Esophagus squamous epithelium (tissue), 5 donors: ENCODE measurements at regions not wholly inside any gene's neighbourhood (a gene's known extent, or its start where the extent isn't known, plus 50 kb on each side); places are given as distances from the start of the nearest gene placed in this dataset.

Source experiments
- DNase-seq: peaks from one replicate; lab custom pipeline; 2025; lab: John Stamatoyannopoulos, UW
- H3K27ac ChIP-seq, 4 donors: fragments of 200-600 bp; sonication (generic); one replicate each; pipeline ENCODE4 v1.5.1; 2016 to 2019; ENCODE audit warnings: mild to moderate bottlenecking in 1 of 4
- H3K27me3 ChIP-seq, 4 donors: fragments of 200-600 bp; sonication (generic); 1 replicate in 3 of 4; 2 replicates in 1 of 4; pipeline versions ENCODE4 v1.5.1 to v1.6.0; 2017 to 2021; ENCODE audit warnings: antibody characterized with exemption in 1 of 4
- H3K36me3 ChIP-seq, 3 donors: fragments of 200-600 bp; sonication (generic); one replicate each; pipeline ENCODE4 v1.5.1; 2016 to 2019
- H3K4me1 ChIP-seq, 3 donors: fragments of 200-600 bp; sonication (generic); one replicate each; pipeline ENCODE4 v1.5.1; 2017 to 2019
- H3K4me3 ChIP-seq, 4 donors: fragments of 200-600 bp; sonication (generic); 1 replicate in 3 of 4; 2 replicates in 1 of 4; pipeline ENCODE4 v1.5.1; 2016 to 2019; ENCODE audit warnings: mild to moderate bottlenecking in 2 of 4, moderate library complexity in 1 of 4
- H3K9me3 ChIP-seq, 3 donors: fragments of 200-600 bp; sonication (generic); one replicate each; pipeline ENCODE4 v1.5.1; 2016 to 2019
- CTCF ChIP-seq, 6 experiments: fragments of 450-650 bp in 4 of 6; fragments of 200-600 bp in 2 of 6; sonication (generic) in 2 of 6; IDR thresholded peaks; one replicate each; pipeline ENCODE4 v1.5.1; 2016 to 2019; ENCODE audit warnings: antibody characterized with exemption in 6 of 6, mild to moderate bottlenecking in 4 of 6, moderate library complexity in 4 of 6
- POLR2A ChIP-seq, 4 donors: fragments of 450-650 bp; IDR thresholded peaks; one replicate each; pipeline ENCODE4 v1.6.1; 2017; ENCODE audit warnings: antibody characterized with exemption in 4 of 4, mild to moderate bottlenecking in 4 of 4, moderate library complexity in 3 of 4
- WGBS, 2 donors: methylation state at CpG; one replicate each; pipeline ENCODE4 v1.1.5; 2018; 5-methylcytosine and 5-hydroxymethylcytosine counted together
- intact Hi-C: fragments of 100-400 bp; cut with DNase I; formaldehyde crosslinking; loops from one replicate; pipeline ENCODE4 v1.15.0; 2022
- donor health status: DM: yes; HTN: yes; CAD: no.

- Histone ChIP-seq H3K9me3 (no peaks in the 10 kb centered on the region), H3K4me1 (peaks cover 9 to 59% (median 35%) of the 10 kb centered on the region in 3 donors), H3K4me3 (no peak overlapping the region), H3K27me3 (no peaks in the 10 kb centered on the region), H3K36me3 (no peaks in the 10 kb centered on the region), H3K27ac (peak overlapping the region in 3 of 4 donors; percentile 15 to 61 (median 54))
- no peak for TF ChIP-seq POLR2A (IDR thresholded peaks at IDR 0.05)
- no peak for TF ChIP-seq CTCF (IDR thresholded peaks at IDR 0.05)
- 71 to 75% methylated on average over 5 of the region's 5 CpGs for WGBS, 2 donors
- DNase-seq, result no peak
- intact Hi-C loops, result no loop called here
Observed at GRCh38 chr12:46461459-46461858, 88.9 kb upstream of the SLC38A2 start.

- TF ChIP-seq CTCF (IDR thresholded peaks at IDR 0.05) (no peak), POLR2A (IDR thresholded peaks at IDR 0.05) (no peak)
- 85 to 94% methylated on average over 2 of the region's 2 CpGs for WGBS, 2 donors
- intact Hi-C loops, result no loop called here
- Histone ChIP-seq H3K4me3 (no peak overlapping the region), H3K27ac (peak overlapping the region in 3 of 4 donors; percentile 15 to 61 (median 54)), H3K9me3 (no peaks in the 10 kb centered on the region), H3K4me1 (peaks cover 9 to 66% (median 35%) of the 10 kb centered on the region in 3 donors), H3K36me3 (no peaks in the 10 kb centered on the region), H3K27me3 (no peaks in the 10 kb centered on the region)
- DNase-seq, result no peak
Observed at GRCh38 chr12:46460682-46461210, 88.2 kb upstream of the SLC38A2 start.

- Histone ChIP-seq H3K27ac (peak overlapping the region in 3 of 4 donors; percentile 1 to 44 (median 35)), H3K9me3 (no peaks in the 10 kb centered on the region), H3K36me3 (no peaks in the 10 kb centered on the region), H3K4me3 (no peak overlapping the region), H3K27me3 (no peaks in the 10 kb centered on the region), H3K4me1 (peaks cover 16 to 74% (median 35%) of the 10 kb centered on the region in 3 donors)
- intact Hi-C loops, result no loop called here
- 70 to 78% methylated on average over 5 of the region's 5 CpGs for WGBS, 2 donors
- no peak for TF ChIP-seq POLR2A (IDR thresholded peaks at IDR 0.05)
- TF ChIP-seq CTCF (IDR thresholded peaks at IDR 0.05), result no peak
- DNase-seq, result no peak
Observed at GRCh38 chr12:46459861-46460545, 87.4 kb upstream of the SLC38A2 start.

- H3K36me3 ChIP-seq, result no peaks in the 10 kb centered on the region
- H3K4me3 ChIP-seq, result no peak overlapping the region
- intact Hi-C loops, result no loop called here
- H3K9me3 ChIP-seq, result no peaks in the 10 kb centered on the region
- 52 to 53% methylated on average over 4 of the region's 4 CpGs for WGBS, 2 donors
- H3K27ac ChIP-seq, result peak overlapping the region in 1 of 4 donors; percentile 35
- DNase-seq, result no peak
- peaks cover 18 to 83% (median 35%) of the 10 kb centered on the region in 3 donors for H3K4me1 ChIP-seq
- TF ChIP-seq POLR2A (IDR thresholded peaks at IDR 0.05) (no peak), CTCF (IDR thresholded peaks at IDR 0.05) (no peak)
- no peaks in the 10 kb centered on the region for H3K27me3 ChIP-seq
Observed at GRCh38 chr12:46459111-46459510, 86.5 kb upstream of the SLC38A2 start.

- Histone ChIP-seq H3K36me3 (no peaks in the 10 kb centered on the region), H3K9me3 (no peaks in the 10 kb centered on the region), H3K4me1 (peaks cover 18 to 86% (median 34%) of the 10 kb centered on the region in 3 donors), H3K27me3 (no peaks in the 10 kb centered on the region), H3K27ac (peak overlapping the region in 1 of 4 donors; percentile 35), H3K4me3 (no peak overlapping the region)
- DNase-seq, result no peak
- no peak for TF ChIP-seq CTCF (IDR thresholded peaks at IDR 0.05)
- no peak for TF ChIP-seq POLR2A (IDR thresholded peaks at IDR 0.05)
- intact Hi-C loops, result no loop called here
- WGBS, 2 donors, result 69 to 77% methylated on average over 3 of the region's 3 CpGs
Observed at GRCh38 chr12:46458500-46459102, 86.0 kb upstream of the SLC38A2 start.
